ENCODE measurements at regions not wholly inside any gene's neighbourhood (a gene's known extent, or its start where the extent isn't known, plus 50 kb on each side); places are given as distances from the start of the nearest gene placed in this dataset.

DNA sequence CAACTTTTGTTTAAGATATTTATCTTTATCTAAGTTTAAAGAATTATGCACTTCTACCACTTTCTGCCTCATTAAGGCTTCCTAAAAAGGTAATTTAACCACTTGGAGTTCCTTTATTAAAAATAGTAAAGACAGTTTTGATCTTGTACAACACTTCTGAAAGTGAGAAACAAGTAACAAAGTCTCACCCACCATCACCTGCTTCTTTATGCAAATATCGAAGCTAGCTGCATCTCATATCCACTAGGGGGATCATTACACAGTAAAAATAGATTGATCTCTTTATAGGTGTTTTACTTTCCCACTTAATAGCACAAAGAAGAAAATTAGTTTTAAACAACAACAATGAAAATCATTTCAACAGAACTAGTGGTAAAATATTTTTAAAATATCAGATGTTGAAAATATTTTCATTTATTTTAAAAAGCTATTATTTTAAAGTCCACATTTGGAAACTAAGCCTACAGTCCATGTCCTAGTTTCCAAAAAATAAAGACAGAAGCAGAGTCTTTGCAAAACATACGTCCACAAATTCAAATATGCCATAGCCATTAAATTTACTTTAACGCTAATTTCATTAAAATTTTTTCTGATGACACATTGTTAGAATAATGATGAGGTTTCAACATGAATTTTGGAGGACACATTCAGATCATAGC is 160.0 kb upstream of the SOX5 start:
- H3K4me1 ChIP-seq: no peaks in the 10 kb centered on the region
- no peaks in the 10 kb centered on the region for H3K27me3 ChIP-seq (ENCODE audit: control insufficient read depth, insufficient read depth, low read length)
- H3K4me3 ChIP-seq (ENCODE audit: low read depth, low read length): no peak overlapping the region
- H3K9me3 ChIP-seq (ENCODE audit: control insufficient read depth, low read length): no peaks in the 10 kb centered on the region
- no peak overlapping the region for H3K27ac ChIP-seq
- no peaks in the 10 kb centered on the region for H3K79me2 ChIP-seq
- no peak overlapping the region for H2AFZ ChIP-seq
- H3K9ac ChIP-seq: no peak overlapping the region
- H3K36me3 ChIP-seq (ENCODE audit: control insufficient read depth, insufficient read depth, low read length): no peaks in the 10 kb centered on the region
- TF ChIP-seq, protein P1, sequence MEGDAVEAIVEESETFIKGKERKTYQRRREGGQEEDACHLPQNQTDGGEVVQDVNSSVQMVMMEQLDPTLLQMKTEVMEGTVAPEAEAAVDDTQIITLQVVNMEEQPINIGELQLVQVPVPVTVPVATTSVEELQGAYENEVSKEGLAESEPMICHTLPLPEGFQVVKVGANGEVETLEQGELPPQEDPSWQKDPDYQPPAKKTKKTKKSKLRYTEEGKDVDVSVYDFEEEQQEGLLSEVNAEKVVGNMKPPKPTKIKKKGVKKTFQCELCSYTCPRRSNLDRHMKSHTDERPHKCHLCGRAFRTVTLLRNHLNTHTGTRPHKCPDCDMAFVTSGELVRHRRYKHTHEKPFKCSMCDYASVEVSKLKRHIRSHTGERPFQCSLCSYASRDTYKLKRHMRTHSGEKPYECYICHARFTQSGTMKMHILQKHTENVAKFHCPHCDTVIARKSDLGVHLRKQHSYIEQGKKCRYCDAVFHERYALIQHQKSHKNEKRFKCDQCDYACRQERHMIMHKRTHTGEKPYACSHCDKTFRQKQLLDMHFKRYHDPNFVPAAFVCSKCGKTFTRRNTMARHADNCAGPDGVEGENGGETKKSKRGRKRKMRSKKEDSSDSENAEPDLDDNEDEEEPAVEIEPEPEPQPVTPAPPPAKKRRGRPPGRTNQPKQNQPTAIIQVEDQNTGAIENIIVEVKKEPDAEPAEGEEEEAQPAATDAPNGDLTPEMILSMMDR (IDR thresholded peaks at IDR 0.05): no peak
- no peak overlapping the region for H3K4me2 ChIP-seq (ENCODE audit: low read length)

DNA sequence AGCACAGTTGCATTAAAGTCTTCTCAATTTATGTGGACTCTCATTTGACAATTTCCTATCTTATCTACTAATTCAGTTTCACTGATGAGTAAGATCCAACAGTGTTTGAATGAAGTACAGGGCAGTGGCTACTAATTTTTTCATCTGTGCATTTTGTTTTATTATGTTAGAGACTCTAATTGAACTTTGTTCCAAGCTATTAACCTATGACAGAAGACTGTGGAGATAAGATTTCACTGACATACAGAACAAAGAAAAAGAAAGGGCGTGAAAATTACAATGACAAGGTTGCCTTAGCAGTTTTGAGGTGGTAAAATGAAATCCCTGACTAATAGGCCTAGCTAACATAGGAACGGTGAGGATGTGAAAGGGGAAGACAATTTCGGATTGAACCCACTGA is 153.2 kb upstream of the SOX5 start:
- TF ChIP-seq, protein P1 (IDR thresholded peaks at IDR 0.05): no peak
- H3K4me1 ChIP-seq: no peaks in the 10 kb centered on the region
- H3K27me3 ChIP-seq (ENCODE audit: control insufficient read depth, insufficient read depth, low read length): no peaks in the 10 kb centered on the region
- H3K79me2 ChIP-seq: no peaks in the 10 kb centered on the region
- H3K9ac ChIP-seq: no peak overlapping the region
- H3K27ac ChIP-seq: no peak overlapping the region
- no peak overlapping the region for H3K4me3 ChIP-seq (ENCODE audit: low read depth, low read length)
- no peaks in the 10 kb centered on the region for H3K9me3 ChIP-seq (ENCODE audit: control insufficient read depth, low read length)
- H3K4me2 ChIP-seq (ENCODE audit: low read length): no peak overlapping the region
- no peaks in the 10 kb centered on the region for H3K36me3 ChIP-seq (ENCODE audit: control insufficient read depth, insufficient read depth, low read length)
- H2AFZ ChIP-seq: no peak overlapping the region

DNA sequence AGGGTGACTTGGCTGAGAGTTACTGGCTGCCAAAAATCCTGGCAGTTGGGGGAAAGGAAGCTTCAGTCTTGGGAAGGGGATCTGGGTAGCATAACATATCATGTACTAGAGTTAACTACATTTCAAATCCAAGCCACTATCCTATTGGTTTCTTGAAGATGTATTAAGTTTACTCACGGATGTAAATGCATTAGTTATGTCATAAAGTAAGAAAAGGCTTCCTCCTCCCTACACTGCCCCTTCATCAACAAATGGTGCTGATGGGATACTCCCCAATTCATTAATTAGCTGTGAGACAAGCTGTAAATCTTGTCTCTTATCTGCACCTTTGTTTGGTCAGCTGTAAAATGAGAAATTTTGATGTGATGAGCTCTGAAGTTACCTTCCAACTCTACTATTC is 150.1 kb upstream of the SOX5 start:
- Histone ChIP-seq H3K79me2 (no peaks in the 10 kb centered on the region), H3K9ac (no peak overlapping the region), H3K36me3 (ENCODE audit: control insufficient read depth, insufficient read depth, low read length) (no peaks in the 10 kb centered on the region), H3K4me3 (ENCODE audit: low read depth, low read length) (no peak overlapping the region), H3K9me3 (ENCODE audit: control insufficient read depth, low read length) (no peaks in the 10 kb centered on the region), H3K27me3 (ENCODE audit: control insufficient read depth, insufficient read depth, low read length) (no peaks in the 10 kb centered on the region), H2AFZ (no peak overlapping the region), H3K4me2 (ENCODE audit: low read length) (no peak overlapping the region), H3K27ac (no peak overlapping the region), H3K4me1 (no peaks in the 10 kb centered on the region)
- TF ChIP-seq, protein P1 (IDR thresholded peaks at IDR 0.05): no peak

DNA sequence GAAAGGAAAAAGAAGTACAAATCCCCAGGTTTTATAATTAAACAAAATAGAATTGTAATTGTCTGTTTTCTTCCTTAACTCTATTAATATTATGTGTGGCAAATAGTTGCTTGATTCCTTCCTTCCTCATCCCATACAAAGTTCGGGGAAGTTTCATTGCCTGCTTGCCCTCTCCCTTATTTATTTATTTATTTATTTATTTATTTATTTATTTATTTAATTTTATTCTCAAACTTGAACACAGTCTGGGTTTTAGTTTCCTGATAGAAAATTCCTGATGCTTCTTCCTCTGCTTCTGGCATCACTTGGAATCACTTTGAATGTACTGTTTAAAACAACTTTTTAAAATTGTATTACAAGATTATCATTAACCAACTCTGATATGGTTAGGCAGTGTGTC is 145.8 kb upstream of the SOX5 start:
- Histone ChIP-seq H2AFZ (no peak overlapping the region), H3K4me1 (no peaks in the 10 kb centered on the region), H3K9me3 (ENCODE audit: control insufficient read depth, low read length) (no peaks in the 10 kb centered on the region), H3K4me3 (ENCODE audit: low read depth, low read length) (no peak overlapping the region), H3K4me2 (ENCODE audit: low read length) (no peak overlapping the region), H3K36me3 (ENCODE audit: control insufficient read depth, insufficient read depth, low read length) (no peaks in the 10 kb centered on the region), H3K27me3 (ENCODE audit: control insufficient read depth, insufficient read depth, low read length) (no peaks in the 10 kb centered on the region), H3K27ac (no peak overlapping the region), H3K79me2 (no peaks in the 10 kb centered on the region), H3K9ac (no peak overlapping the region)
- TF ChIP-seq, protein P1 (IDR thresholded peaks at IDR 0.05): no peak

DNA sequence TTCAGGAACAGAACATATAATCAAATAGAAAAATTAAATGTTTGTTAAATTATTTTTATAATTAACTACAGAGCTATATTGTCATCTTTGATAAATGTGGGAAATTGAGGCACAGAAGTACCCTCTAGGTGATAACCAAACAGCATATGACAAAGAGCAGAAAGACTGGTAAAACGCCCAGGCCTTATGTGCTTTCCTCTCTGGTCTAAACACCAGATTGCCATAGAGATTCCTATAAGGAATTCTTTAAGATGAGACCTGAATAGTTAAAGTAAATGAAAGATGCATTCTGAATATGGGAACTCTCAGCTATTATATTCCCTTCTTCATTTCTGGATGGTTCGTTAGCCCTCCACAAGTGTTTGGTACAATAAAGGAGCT is 140.0 kb upstream of the SOX5 start:
- H3K9ac ChIP-seq: no peak overlapping the region
- H3K4me2 ChIP-seq (ENCODE audit: low read length): no peak overlapping the region
- no peaks in the 10 kb centered on the region for H3K79me2 ChIP-seq
- no peaks in the 10 kb centered on the region for H3K4me1 ChIP-seq
- no peaks in the 10 kb centered on the region for H3K36me3 ChIP-seq (ENCODE audit: control insufficient read depth, insufficient read depth, low read length)
- no peaks in the 10 kb centered on the region for H3K27me3 ChIP-seq (ENCODE audit: control insufficient read depth, insufficient read depth, low read length)
- no peak overlapping the region for H3K4me3 ChIP-seq (ENCODE audit: low read depth, low read length)
- no peak overlapping the region for H3K27ac ChIP-seq
- no peaks in the 10 kb centered on the region for H3K9me3 ChIP-seq (ENCODE audit: control insufficient read depth, low read length)
- H2AFZ ChIP-seq: no peak overlapping the region
- TF ChIP-seq, protein P1 (IDR thresholded peaks at IDR 0.05): no peak
